Adrenal gland (tissue), 5 donors: ENCODE measurements at regions not wholly inside any gene's neighbourhood (a gene's known extent, or its start where the extent isn't known, plus 50 kb on each side); places are given as distances from the start of the nearest gene placed in this dataset.

Experiments used
- CTCF ChIP-seq, 6 experiments: fragments of 450-650 bp in 4 of 6; fragments of 200-600 bp in 2 of 6; sonication (generic) in 1 of 6; IDR thresholded peaks; 1 replicate in 5 of 6; 2 replicates in 1 of 6; pipeline versions ENCODE4 v1.5.1 to v1.8.0; 2016 to 2021; ENCODE audit warnings: antibody characterized with exemption in 6 of 6, mild to moderate bottlenecking in 2 of 6, moderate library complexity in 1 of 6
- POLR2A ChIP-seq, 2 donors: fragments of 450-650 bp; IDR thresholded peaks; one replicate each; pipeline ENCODE4 v1.6.1; 2017; ENCODE audit warnings: antibody characterized with exemption in 2 of 2, mild to moderate bottlenecking in 2 of 2, moderate library complexity in 1 of 2
- donor health status: DM: no; HTN: no; CAD: no.

DNA sequence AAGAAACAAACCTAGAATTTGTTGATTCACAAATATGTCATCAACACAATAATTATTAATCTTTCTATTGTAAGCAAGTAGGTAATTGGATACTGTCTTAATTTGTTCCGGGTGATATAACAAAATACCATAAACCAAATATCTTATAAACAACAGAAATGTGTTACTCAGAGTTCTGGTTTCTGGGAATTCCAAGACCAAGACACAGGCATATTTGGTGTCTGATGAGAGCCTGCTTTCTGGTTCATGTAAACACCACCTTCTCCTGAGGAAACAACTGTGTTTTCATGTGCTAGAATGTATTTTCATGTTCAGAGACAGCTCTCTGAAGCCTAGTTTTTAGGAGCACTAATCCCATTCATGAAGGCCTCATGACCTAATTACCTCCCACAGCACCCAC, 1819.5 kb downstream of the SLITRK5 start:
- TF ChIP-seq POLR2A (IDR thresholded peaks at IDR 0.05) (no peak), CTCF (IDR thresholded peaks at IDR 0.05) (no peak)
